Adrenal gland (tissue), 9 donors: ENCODE measurements at regions not wholly inside any gene's neighbourhood (a gene's known extent, or its start where the extent isn't known, plus 50 kb on each side); places are given as distances from the start of the nearest gene placed in this dataset.

Experiments
- DNase-seq, 7 donors: peaks; one replicate each; pipeline ENCODE4 v3.0.0-alpha.2; 2019 to 2020
- H3K27ac ChIP-seq, 5 donors: fragments of 200-600 bp; sonication (generic) in 4 of 5; 1 replicate in 3 of 5; 2 replicates in 2 of 5; pipeline versions ENCODE4 v1.5.1 to v1.8.0; 2016 to 2020; ENCODE audit warnings: mild to moderate bottlenecking in 1 of 5
- H3K27me3 ChIP-seq: fragments of 200-600 bp; 2 replicates; pipeline ENCODE4 v1.8.0; 2021
- H3K36me3 ChIP-seq, 2 donors: fragments of 200-600 bp; replicated peaks in 1 of 2; 1 replicate in 1 of 2; 2 replicates in 1 of 2; pipeline versions ENCODE4 v1.5.1 to v1.8.0; 2018 to 2022
- H3K4me1 ChIP-seq, 2 donors: fragments of 200-600 bp; replicated peaks in 1 of 2; 1 replicate in 1 of 2; 2 replicates in 1 of 2; pipeline versions ENCODE4 v1.5.1 to v1.8.0; 2018 to 2021
- H3K4me3 ChIP-seq, 4 donors: fragments of 200-600 bp; sonication (generic) in 3 of 4; one replicate each; pipeline ENCODE4 v1.5.1; 2016 to 2018
- H3K9me3 ChIP-seq, 3 donors: fragments of 200-600 bp; sonication (generic) in 1 of 3; replicated peaks in 1 of 3; 1 replicate in 2 of 3; 2 replicates in 1 of 3; pipeline versions ENCODE4 v1.5.1 to v1.8.0; 2016 to 2021
- CTCF ChIP-seq, 6 experiments: fragments of 450-650 bp in 4 of 6; fragments of 200-600 bp in 2 of 6; sonication (generic) in 1 of 6; IDR thresholded peaks; 1 replicate in 5 of 6; 2 replicates in 1 of 6; pipeline versions ENCODE4 v1.5.1 to v1.8.0; 2016 to 2021; ENCODE audit warnings: antibody characterized with exemption in 6 of 6, mild to moderate bottlenecking in 2 of 6, moderate library complexity in 1 of 6
- POLR2A ChIP-seq, 2 donors: fragments of 450-650 bp; IDR thresholded peaks; one replicate each; pipeline ENCODE4 v1.6.1; 2017; ENCODE audit warnings: antibody characterized with exemption in 2 of 2, mild to moderate bottlenecking in 2 of 2, moderate library complexity in 1 of 2
- WGBS, 4 donors: extraction: QIAGEN DNeasy Blood & Tissue Kit in 2 of 4; methylation state at CpG; one replicate each; pipeline versions ENCODE4 v1.1.5 to v1.1.7; 2013 to 2017; 5-methylcytosine and 5-hydroxymethylcytosine counted together
- intact Hi-C, 2 donors: fragments of 100-400 bp; cut with DNase I; formaldehyde crosslinking; loops; one replicate each; pipeline versions ENCODE4 v1.14.1 to v1.15.0; 2022 to 2023
- donor health status: healthy with polysubstance abuse.
- donor health status: Bipolar disorder and iron deficiency.
- donor health status: DM: yes; HTN: yes; CAD: no.
- donor health status: DM: no; HTN: no; CAD: no.
- donor health status: DM: no; HTN: no; CAD: no.

GRCh38 chr2:200725596-200725995 is 86.1 kb upstream of the BZW1 start:
- 25 to 68% (median 34%) methylated on average over 3 of the region's 3 CpGs for WGBS, 4 donors
- Histone ChIP-seq H3K27ac (no peak overlapping the region), H3K36me3 (no peaks in the 10 kb centered on the region), H3K4me3 (no peak overlapping the region), H3K27me3 (no peaks in the 10 kb centered on the region), H3K9me3 (no peaks in the 10 kb centered on the region), H3K4me1 (no peaks in the 10 kb centered on the region)
- DNase-seq = no peak
- no peak for TF ChIP-seq POLR2A (IDR thresholded peaks at IDR 0.05)
- no peak for TF ChIP-seq CTCF (IDR thresholded peaks at IDR 0.05)
- intact Hi-C loops = no loop called here

- DNase-seq = peak in 3 of 7 donors; percentile 13 to 50 (median 33)
- no peaks in the 10 kb centered on the region for H3K27me3 ChIP-seq
- H3K4me3 ChIP-seq = no peak overlapping the region
- WGBS, 4 donors = 22 to 50% (median 32%) methylated on average over 1 of the region's 1 CpG
- H3K27ac ChIP-seq = no peak overlapping the region
- no peaks in the 10 kb centered on the region for H3K36me3 ChIP-seq
- TF ChIP-seq POLR2A (IDR thresholded peaks at IDR 0.05) (no peak), CTCF (IDR thresholded peaks at IDR 0.05) (no peak)
- no peaks in the 10 kb centered on the region for H3K9me3 ChIP-seq
- no peaks in the 10 kb centered on the region for H3K4me1 ChIP-seq
- intact Hi-C loops = no loop called here
These were observed 83.1 kb upstream of the BZW1 start for GRCh38 chr2:200728630-200729029.

- Histone ChIP-seq H3K9me3 (no peaks in the 10 kb centered on the region), H3K4me3 (no peak overlapping the region), H3K27me3 (no peaks in the 10 kb centered on the region), H3K4me1 (no peaks in the 10 kb centered on the region), H3K36me3 (no peaks in the 10 kb centered on the region), H3K27ac (no peak overlapping the region)
- intact Hi-C loops = no loop called here
- TF ChIP-seq CTCF (IDR thresholded peaks at IDR 0.05) (no peak), POLR2A (IDR thresholded peaks at IDR 0.05) (no peak)
- DNase-seq = no peak
- 66 to 81% (median 79%) methylated on average over 2 of the region's 2 CpGs for WGBS, 4 donors
These were observed 81.4 kb upstream of the BZW1 start for GRCh38 chr2:200730302-200730701.

GRCh38 chr2:200730960-200731359 is 80.8 kb upstream of the BZW1 start:
- Histone ChIP-seq H3K9me3 (no peaks in the 10 kb centered on the region), H3K36me3 (no peaks in the 10 kb centered on the region), H3K27ac (no peak overlapping the region), H3K4me3 (no peak overlapping the region), H3K27me3 (no peaks in the 10 kb centered on the region), H3K4me1 (no peaks in the 10 kb centered on the region)
- TF ChIP-seq CTCF (IDR thresholded peaks at IDR 0.05) = no peak
- no peak for TF ChIP-seq POLR2A (IDR thresholded peaks at IDR 0.05)
- no peak for DNase-seq
- intact Hi-C loops = no loop called here
- 71 to 88% (median 83%) methylated on average over 3 of the region's 3 CpGs for whole genome bisulfite sequencing, 4 donors
